GM19463 (cell line): ENCODE measurements at regions not wholly inside any gene's neighbourhood (a gene's known extent, or its start where the extent isn't known, plus 50 kb on each side); places are given as distances from the start of the nearest gene placed in this dataset.

Source experiments
- ATAC-seq: cut with Tn5 transposase; IDR thresholded peaks from one replicate; pipeline ENCODE4 v1.9.1; 2021; ENCODE audit warnings: mild to moderate bottlenecking, moderate library complexity; ENCODE audit not compliant: unreplicated experiment

- ATAC-seq: no peak
These were observed 188.2 kb upstream of the APCDD1 start for GRCh38 chr18:10266334-10266590.

- ATAC-seq: no peak
These were observed 185.2 kb upstream of the APCDD1 start for GRCh38 chr18:10269261-10269660.

GRCh38 chr18:10270151-10270571, 184.3 kb upstream of the APCDD1 start:
- ATAC-seq: no peak

GRCh38 chr18:10271481-10271880, 183.0 kb upstream of the APCDD1 start:
- ATAC-seq: no peak

- ATAC-seq: no peak
These were observed 180.1 kb upstream of the APCDD1 start for GRCh38 chr18:10274301-10274700.

GRCh38 chr18:10275486-10275885, 178.9 kb upstream of the APCDD1 start:
- no peak for ATAC-seq

GRCh38 chr18:10278265-10278664, 176.2 kb upstream of the APCDD1 start:
- ATAC-seq: no peak

- no peak for ATAC-seq
These were observed 175.0 kb upstream of the APCDD1 start for GRCh38 chr18:10279471-10279870.

- no peak for ATAC-seq
These were observed 174.4 kb upstream of the APCDD1 start for GRCh38 chr18:10279905-10280644.

GRCh38 chr18:10284540-10285282, 169.7 kb upstream of the APCDD1 start:
- ATAC-seq: no peak

- no peak for ATAC-seq
These were observed 169.2 kb upstream of the APCDD1 start for GRCh38 chr18:10285283-10285640.

- no peak for ATAC-seq
These were observed 167.8 kb upstream of the APCDD1 start for GRCh38 chr18:10286580-10287150.

GRCh38 chr18:10289251-10289650, 165.2 kb upstream of the APCDD1 start:
- no peak for ATAC-seq

GRCh38 chr18:10289951-10290637, 164.3 kb upstream of the APCDD1 start:
- ATAC-seq: no peak

GRCh38 chr18:10290638-10291235, 163.7 kb upstream of the APCDD1 start:
- ATAC-seq: no peak

GRCh38 chr18:10291568-10291981, 162.9 kb upstream of the APCDD1 start:
- no peak for ATAC-seq

- no peak for ATAC-seq
These were observed 160.5 kb upstream of the APCDD1 start for GRCh38 chr18:10293966-10294365.

- no peak for ATAC-seq
These were observed 158.7 kb upstream of the APCDD1 start for GRCh38 chr18:10295751-10296150.

GRCh38 chr18:10296491-10296890, 157.9 kb upstream of the APCDD1 start:
- ATAC-seq: no peak

- no peak for ATAC-seq
These were observed 157.3 kb upstream of the APCDD1 start for GRCh38 chr18:10297086-10297485.

- no peak for ATAC-seq
These were observed 156.1 kb upstream of the APCDD1 start for GRCh38 chr18:10298346-10298745.
